ENCODE measurements at regions not wholly inside any gene's neighbourhood (a gene's known extent, or its start where the extent isn't known, plus 50 kb on each side); places are given as distances from the start of the nearest gene placed in this dataset.

DNA sequence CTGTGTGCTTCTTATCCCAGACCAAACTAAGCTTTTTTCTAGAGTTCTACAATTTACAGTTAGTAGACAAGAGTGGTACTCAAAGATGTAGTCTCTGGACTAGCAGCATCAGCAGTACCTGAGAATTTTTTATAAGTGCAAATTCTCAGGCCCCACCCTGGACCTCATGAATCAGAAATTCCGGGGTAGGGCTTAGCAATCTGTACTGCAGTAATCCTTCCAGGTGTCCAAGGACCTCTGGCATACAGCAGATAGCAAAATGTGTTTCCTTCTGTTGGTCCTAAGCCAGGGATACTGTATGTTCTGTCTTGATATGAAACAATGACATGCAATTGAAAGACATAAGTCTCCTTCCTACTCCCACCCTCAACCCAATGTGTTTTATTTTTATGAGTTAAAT is 194.3 kb downstream of the MSX2 start:
- TF ChIP-seq EP300 (IDR thresholded peaks at IDR 0.05): no peak
- TF ChIP-seq RAD21 (conservative IDR thresholded peaks at IDR 0.05 in 1 of 2, IDR thresholded peaks at IDR 0.05 in 1 of 2): no peak
- TF ChIP-seq, protein P1, sequence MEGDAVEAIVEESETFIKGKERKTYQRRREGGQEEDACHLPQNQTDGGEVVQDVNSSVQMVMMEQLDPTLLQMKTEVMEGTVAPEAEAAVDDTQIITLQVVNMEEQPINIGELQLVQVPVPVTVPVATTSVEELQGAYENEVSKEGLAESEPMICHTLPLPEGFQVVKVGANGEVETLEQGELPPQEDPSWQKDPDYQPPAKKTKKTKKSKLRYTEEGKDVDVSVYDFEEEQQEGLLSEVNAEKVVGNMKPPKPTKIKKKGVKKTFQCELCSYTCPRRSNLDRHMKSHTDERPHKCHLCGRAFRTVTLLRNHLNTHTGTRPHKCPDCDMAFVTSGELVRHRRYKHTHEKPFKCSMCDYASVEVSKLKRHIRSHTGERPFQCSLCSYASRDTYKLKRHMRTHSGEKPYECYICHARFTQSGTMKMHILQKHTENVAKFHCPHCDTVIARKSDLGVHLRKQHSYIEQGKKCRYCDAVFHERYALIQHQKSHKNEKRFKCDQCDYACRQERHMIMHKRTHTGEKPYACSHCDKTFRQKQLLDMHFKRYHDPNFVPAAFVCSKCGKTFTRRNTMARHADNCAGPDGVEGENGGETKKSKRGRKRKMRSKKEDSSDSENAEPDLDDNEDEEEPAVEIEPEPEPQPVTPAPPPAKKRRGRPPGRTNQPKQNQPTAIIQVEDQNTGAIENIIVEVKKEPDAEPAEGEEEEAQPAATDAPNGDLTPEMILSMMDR (IDR thresholded peaks at IDR 0.05): no peak
- TF ChIP-seq MAZ (IDR thresholded peaks at IDR 0.05; ENCODE audit: borderline replicate concordance, low read depth, low read length): no peak
- TF ChIP-seq RFX5 (IDR thresholded peaks at IDR 0.05): no peak
- TF ChIP-seq, protein P2, sequence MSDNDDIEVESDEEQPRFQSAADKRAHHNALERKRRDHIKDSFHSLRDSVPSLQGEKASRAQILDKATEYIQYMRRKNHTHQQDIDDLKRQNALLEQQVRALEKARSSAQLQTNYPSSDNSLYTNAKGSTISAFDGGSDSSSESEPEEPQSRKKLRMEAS (IDR thresholded peaks at IDR 0.05): no peak
- TF ChIP-seq, protein P3, sequence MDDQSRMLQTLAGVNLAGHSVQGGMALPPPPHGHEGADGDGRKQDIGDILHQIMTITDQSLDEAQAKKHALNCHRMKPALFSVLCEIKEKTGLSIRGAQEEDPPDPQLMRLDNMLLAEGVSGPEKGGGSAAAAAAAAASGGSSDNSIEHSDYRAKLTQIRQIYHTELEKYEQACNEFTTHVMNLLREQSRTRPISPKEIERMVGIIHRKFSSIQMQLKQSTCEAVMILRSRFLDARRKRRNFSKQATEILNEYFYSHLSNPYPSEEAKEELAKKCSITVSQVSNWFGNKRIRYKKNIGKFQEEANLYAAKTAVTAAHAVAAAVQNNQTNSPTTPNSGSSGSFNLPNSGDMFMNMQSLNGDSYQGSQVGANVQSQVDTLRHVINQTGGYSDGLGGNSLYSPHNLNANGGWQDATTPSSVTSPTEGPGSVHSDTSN (IDR thresholded peaks at IDR 0.05): no peak
- no peak for TF ChIP-seq RCOR1 (IDR thresholded peaks at IDR 0.05; ENCODE audit: low read depth, low read length)
- TF ChIP-seq, protein P4, sequence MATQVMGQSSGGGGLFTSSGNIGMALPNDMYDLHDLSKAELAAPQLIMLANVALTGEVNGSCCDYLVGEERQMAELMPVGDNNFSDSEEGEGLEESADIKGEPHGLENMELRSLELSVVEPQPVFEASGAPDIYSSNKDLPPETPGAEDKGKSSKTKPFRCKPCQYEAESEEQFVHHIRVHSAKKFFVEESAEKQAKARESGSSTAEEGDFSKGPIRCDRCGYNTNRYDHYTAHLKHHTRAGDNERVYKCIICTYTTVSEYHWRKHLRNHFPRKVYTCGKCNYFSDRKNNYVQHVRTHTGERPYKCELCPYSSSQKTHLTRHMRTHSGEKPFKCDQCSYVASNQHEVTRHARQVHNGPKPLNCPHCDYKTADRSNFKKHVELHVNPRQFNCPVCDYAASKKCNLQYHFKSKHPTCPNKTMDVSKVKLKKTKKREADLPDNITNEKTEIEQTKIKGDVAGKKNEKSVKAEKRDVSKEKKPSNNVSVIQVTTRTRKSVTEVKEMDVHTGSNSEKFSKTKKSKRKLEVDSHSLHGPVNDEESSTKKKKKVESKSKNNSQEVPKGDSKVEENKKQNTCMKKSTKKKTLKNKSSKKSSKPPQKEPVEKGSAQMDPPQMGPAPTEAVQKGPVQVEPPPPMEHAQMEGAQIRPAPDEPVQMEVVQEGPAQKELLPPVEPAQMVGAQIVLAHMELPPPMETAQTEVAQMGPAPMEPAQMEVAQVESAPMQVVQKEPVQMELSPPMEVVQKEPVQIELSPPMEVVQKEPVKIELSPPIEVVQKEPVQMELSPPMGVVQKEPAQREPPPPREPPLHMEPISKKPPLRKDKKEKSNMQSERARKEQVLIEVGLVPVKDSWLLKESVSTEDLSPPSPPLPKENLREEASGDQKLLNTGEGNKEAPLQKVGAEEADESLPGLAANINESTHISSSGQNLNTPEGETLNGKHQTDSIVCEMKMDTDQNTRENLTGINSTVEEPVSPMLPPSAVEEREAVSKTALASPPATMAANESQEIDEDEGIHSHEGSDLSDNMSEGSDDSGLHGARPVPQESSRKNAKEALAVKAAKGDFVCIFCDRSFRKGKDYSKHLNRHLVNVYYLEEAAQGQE (IDR thresholded peaks at IDR 0.05): no peak
- TF ChIP-seq POLR2A (IDR thresholded peaks at IDR 0.05; ENCODE audit: low read length): no peak
- TF ChIP-seq SREBF2 (IDR thresholded peaks at IDR 0.05): no peak

Measured in A549 (cell line).